ENCODE measurements at regions not wholly inside any gene's neighbourhood (a gene's known extent, or its start where the extent isn't known, plus 50 kb on each side); places are given as distances from the start of the nearest gene placed in this dataset.
"Not testable (repeated sequence)": the region's sequence is repeated elsewhere in the genome, so short reads cannot be mapped to it uniquely, and the experiment has no call there.

DNA sequence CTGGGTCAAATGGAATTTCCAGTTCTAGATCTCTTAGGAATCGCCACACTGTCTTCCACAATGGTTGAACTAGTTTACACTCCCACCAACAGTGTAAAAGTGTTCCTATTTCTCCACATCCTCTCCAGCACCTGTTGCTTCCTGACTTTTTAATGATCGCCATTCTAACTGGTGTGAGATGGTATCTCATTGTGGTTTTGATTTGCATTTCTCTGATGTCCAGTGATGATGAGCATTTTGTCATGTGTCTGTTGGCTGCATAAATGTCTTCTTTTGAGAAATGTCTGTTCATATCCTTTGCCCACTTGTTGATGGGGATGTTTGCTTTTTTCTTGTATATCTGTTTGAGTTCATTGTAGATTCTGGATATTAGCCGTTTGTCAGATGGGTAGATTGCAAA, 145.2 kb upstream of the CNKSR2 start:
- TF ChIP-seq, protein P1, sequence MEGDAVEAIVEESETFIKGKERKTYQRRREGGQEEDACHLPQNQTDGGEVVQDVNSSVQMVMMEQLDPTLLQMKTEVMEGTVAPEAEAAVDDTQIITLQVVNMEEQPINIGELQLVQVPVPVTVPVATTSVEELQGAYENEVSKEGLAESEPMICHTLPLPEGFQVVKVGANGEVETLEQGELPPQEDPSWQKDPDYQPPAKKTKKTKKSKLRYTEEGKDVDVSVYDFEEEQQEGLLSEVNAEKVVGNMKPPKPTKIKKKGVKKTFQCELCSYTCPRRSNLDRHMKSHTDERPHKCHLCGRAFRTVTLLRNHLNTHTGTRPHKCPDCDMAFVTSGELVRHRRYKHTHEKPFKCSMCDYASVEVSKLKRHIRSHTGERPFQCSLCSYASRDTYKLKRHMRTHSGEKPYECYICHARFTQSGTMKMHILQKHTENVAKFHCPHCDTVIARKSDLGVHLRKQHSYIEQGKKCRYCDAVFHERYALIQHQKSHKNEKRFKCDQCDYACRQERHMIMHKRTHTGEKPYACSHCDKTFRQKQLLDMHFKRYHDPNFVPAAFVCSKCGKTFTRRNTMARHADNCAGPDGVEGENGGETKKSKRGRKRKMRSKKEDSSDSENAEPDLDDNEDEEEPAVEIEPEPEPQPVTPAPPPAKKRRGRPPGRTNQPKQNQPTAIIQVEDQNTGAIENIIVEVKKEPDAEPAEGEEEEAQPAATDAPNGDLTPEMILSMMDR (IDR thresholded peaks at IDR 0.05), result not testable (repeated sequence)
- not testable (repeated sequence) for TF ChIP-seq EP300, POLR2A, POLR2AphosphoS5 (IDR thresholded peaks at IDR 0.05)

Data from sigmoid colon (tissue), 4 donors.